NCI-H2196 treated with DMSO at 0.1 percent for 48 hours (cell line): ENCODE measurements at regions not wholly inside any gene's neighbourhood (a gene's known extent, or its start where the extent isn't known, plus 50 kb on each side); places are given as distances from the start of the nearest gene placed in this dataset.
"Not testable (repeated sequence)": the region's sequence is repeated elsewhere in the genome, so short reads cannot be mapped to it uniquely, and the experiment has no call there.

Experiments
- DNase-seq: peaks from one replicate; lab custom pipeline; 2025; ENCODE audit not compliant: unreplicated experiment; lab: John Stamatoyannopoulos, UW

GRCh38 chr9:17888964-17889363, 310.1 kb downstream of the SH3GL2 start:
- DNase-seq = not testable (repeated sequence)

- no peak for DNase-seq
Measured at GRCh38 chr9:17894501-17895160, 315.8 kb downstream of the SH3GL2 start.

GRCh38 chr9:17900606-17901005, 321.7 kb downstream of the SH3GL2 start:
- DNase-seq = no peak

- no peak for DNase-seq
Measured at GRCh38 chr9:17905366-17905765, 326.5 kb downstream of the SH3GL2 start.

- DNase-seq = no peak
Measured at GRCh38 chr9:17905781-17906175, 326.9 kb downstream of the SH3GL2 start.

- DNase-seq = no peak
Measured at GRCh38 chr9:17906176-17906840, 327.4 kb downstream of the SH3GL2 start.

DNA sequence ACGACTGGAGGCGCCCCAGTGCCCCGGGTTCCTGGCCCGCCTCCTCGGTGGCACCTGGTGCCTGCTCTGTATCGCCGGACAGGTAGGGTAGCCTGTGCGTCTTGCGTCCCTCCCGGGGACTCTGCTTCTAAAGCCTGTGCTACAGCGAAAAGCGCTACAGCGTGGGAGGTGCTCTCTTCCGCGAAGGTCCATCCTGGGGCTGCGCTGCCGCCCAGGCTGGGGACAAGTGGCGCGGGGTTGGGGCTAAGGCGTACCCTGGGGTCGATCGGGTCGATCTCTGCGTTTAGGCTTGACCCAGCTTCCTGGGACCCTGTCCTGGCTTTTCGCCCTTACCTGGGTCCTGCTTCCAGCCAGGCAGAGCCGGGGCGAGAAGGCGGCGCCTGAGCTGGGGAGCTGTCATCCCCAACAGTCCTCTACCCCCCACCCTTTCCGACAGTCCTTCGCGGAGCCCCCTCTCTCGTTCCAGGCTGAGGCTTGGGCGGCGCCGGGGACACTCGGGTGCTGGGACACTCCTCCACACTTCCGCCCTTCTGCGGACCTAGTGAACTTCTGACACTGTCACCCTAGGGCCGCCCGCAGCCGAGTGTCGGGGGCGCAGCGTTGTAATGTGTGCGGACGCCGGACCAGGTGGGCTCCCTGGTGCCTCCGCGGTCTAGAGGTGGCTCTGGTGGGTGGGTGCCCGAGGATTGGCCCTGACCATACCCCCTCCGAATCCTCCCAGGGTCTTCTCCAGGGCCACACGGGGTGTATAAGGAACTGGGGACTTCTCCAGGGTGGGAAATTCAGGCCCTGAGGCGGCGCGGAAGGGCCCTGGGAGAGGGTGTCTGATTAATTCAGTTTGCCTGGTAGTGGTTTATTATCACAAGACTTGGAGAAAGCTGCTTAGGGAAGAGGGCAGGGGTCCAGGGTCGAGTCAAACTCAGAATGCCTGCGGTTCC, 328.2 kb downstream of the SH3GL2 start:
- no peak for DNase-seq

DNA sequence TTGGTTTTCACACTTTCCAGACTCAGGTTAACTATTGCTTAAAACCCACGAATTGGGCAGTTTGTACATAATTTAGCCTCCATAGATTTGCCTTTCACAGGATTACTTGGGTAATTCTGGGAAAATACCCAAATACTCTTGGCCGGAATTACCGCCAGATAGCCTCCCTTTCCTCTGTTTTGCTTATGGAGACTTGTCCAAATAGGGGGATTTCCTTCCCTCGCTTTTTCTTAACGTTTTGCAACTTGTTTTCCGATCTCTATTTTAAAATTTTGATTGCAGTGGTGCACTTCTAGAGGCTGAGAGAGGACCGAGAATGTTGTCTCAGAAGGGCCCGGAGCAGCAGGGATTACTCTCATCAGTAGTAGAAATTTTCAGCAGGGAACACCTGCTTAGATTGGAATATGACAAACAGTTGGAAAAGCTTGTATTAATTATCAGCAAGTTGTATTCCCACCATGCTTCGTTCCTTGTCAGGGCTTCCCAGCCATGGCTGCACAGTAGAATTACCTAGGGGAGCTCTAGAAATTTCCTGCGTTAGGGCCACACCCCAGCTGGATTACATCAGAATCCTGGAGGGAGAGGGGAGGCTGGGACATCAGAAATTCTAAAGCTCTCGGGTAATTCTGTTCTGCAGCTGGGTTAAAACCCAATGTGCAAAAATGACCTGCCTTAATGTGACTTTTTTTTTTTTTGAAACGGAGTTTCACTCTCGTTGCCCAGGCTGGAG, 329.1 kb downstream of the SH3GL2 start:
- DNase-seq = no peak

DNA sequence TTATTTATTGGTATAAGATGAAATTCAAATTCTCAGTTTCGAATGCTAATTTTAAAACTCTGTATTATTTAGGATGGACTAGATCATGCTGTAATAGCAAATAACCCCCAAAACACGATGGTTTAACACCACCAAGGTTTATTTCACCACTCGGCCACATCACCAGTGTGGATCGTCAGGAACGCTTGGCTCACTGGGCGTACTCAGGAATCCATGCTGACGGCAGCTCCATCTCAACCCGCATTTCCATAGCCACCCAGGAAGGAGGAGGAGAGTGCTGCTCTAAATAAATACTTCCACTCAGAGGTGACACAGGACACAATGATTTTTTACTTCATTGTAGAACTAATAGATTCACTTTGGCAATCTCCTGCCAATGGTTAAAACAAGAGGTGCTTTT, 347.4 kb downstream of the SH3GL2 start:
- DNase-seq = no peak

- DNase-seq = no peak
Measured at GRCh38 chr9:17927616-17928015, 348.8 kb downstream of the SH3GL2 start.

DNA sequence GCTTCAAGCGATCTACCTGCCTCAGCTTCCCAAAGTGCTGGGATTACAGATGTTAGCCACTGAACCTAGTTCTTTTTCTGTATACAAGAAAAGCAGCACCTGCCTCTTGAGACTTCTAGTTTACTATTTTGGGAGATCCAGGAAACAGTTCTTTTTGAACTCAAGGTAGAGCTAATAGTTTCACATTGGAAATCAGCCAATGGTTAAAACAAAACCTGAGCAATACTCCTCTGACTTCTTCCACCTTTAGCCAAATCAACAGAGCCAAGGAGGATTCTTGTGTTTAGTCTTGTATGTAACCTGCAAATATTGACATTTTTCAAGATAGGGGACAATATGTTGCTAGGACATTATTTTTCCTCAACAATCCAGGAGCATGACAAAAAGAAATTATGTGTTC, 349.4 kb downstream of the SH3GL2 start:
- no peak for DNase-seq

DNA sequence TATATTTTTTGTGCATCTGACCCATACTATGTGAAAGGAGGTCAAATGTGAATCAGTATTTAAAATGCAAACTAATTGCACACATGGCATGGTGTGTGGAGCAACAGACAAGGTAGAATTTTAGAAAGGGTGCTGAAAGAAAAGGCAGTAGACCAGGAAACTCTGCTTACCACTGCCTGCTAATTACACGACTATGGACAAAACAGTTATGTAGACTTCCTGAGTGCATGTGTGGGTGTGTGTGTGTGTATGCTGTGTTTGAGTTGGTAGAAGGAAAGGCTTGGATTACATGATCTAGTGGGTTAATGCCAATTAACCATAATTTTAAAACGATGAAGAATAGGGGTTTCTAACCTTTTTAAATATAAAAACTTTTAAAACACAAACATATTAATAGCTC, 349.9 kb downstream of the SH3GL2 start:
- DNase-seq = no peak

DNA sequence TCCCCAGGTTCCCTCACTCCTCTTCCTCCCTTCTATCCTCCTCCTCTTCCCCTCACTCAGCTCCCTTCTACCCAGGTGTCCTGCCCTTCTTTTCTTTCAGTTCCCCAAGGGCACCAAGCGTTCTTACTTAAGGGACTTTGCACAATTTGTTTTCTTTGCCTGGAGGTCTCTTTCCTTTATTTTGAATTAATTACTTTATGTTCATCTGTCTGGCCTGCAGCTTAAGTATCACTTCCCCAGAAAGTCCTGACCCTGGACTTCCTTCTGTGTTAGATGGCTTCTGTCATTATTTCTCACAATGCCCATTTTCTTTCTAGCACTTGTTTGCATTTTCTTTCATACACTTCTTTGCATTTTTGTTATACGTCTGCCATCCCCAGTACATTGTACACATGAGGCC, 350.6 kb downstream of the SH3GL2 start:
- DNase-seq = no peak

GRCh38 chr9:17930071-17930470, 351.2 kb downstream of the SH3GL2 start:
- no peak for DNase-seq

- no peak for DNase-seq
Measured at GRCh38 chr9:17936365-17936764, 357.5 kb downstream of the SH3GL2 start.

GRCh38 chr9:17938035-17938655, 359.3 kb downstream of the SH3GL2 start:
- no peak for DNase-seq

DNA sequence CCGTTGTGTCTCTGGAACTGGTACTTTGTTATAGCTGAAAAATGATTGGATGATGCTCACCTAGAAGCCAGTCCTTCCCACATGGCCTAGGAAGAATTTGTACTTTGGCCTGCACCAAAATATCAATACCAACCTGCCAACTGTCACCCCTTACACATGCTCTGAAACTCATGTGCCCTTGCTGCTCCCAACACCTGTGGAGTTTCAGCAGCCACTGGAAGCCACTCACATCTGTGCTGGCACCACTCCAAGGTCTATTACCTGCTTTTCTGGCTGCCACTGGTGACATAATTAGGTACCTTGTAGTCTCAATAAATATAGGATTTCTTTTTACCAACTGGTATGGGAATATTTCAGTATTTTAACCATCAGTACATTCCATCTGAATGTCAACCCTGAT, 363.6 kb downstream of the SH3GL2 start:
- DNase-seq = no peak

- DNase-seq = no peak
Measured at GRCh38 chr9:17955409-17955808, 376.5 kb downstream of the SH3GL2 start.

DNA sequence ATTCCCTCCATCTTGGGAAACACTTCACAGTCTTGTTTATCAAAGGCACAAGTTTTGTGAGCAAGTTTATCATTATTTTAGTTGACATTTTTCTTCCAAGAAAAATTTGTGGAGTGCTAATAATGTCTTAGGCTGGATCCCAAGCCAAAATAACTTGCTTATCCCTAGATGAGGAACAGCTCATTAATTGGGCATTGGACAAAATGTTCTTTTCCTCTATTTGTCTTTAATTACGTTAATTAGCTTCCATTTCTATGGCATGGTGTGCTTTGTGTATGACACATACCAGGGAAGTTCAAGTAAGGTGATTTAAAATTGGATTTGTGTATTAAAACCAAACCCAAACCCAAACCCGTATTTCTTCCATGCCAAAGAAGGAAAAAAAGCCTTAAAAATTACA, 379.5 kb downstream of the SH3GL2 start:
- no peak for DNase-seq

- no peak for DNase-seq
Measured at GRCh38 chr9:17962747-17963146, 383.9 kb downstream of the SH3GL2 start.

DNA sequence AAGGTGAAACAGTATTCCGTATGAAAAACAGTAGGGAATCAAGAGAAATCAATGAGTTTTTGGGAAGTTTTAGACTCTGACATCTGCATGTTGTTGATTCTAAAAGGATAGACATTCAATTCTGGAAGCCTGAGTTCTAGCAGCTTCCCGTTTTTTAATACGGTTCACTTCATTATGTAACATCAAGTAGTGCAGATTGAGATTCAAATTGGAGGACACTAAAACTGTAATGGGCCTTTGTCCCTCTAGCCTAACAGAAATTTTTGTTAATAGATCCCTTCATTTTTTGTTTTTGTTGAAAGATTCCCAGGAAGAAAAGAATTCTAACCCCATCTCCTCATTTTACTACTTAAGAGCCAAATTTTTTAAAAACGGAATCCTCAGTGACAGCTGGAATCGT, 384.6 kb downstream of the SH3GL2 start:
- DNase-seq = no peak
